HG02938 (cell line): ENCODE measurements at regions not wholly inside any gene's neighbourhood (a gene's known extent, or its start where the extent isn't known, plus 50 kb on each side); places are given as distances from the start of the nearest gene placed in this dataset.
A peak's percentile ranks its signal among the peaks of the same experiment; 100 is the strongest.

Experiments
- ATAC-seq: cut with Tn5 transposase; IDR thresholded peaks from one replicate; pipeline ENCODE4 v1.9.1; 2021; ENCODE audit warnings: mild to moderate bottlenecking, moderate library complexity; ENCODE audit not compliant: unreplicated experiment

GRCh38 chr6:156725712-156726111, 51.5 kb upstream of the ARID1B start:
- ATAC-seq: no peak

GRCh38 chr6:156720691-156721685, 56.2 kb upstream of the ARID1B start:
- peak; percentile 50 for ATAC-seq

- peak; percentile 58 for ATAC-seq
Observed at GRCh38 chr6:156719720-156720563, 57.2 kb upstream of the ARID1B start.

GRCh38 chr6:156719395-156719719, 57.8 kb upstream of the ARID1B start:
- ATAC-seq: peak; percentile 7

GRCh38 chr6:156718647-156719394, 58.4 kb upstream of the ARID1B start:
- ATAC-seq: no peak

GRCh38 chr6:156717542-156717941, 59.6 kb upstream of the ARID1B start:
- no peak for ATAC-seq

GRCh38 chr6:156715839-156716238, 61.3 kb upstream of the ARID1B start:
- no peak for ATAC-seq

GRCh38 chr6:156713548-156713947, 63.6 kb upstream of the ARID1B start:
- no peak for ATAC-seq

GRCh38 chr6:156710479-156710878, 66.7 kb upstream of the ARID1B start:
- ATAC-seq: no peak

GRCh38 chr6:156707818-156708217, 69.4 kb upstream of the ARID1B start:
- no peak for ATAC-seq

GRCh38 chr6:156703719-156704118, 73.5 kb upstream of the ARID1B start:
- no peak for ATAC-seq

GRCh38 chr6:156701966-156702365, 75.2 kb upstream of the ARID1B start:
- no peak for ATAC-seq

- no peak for ATAC-seq
Observed at GRCh38 chr6:156700440-156701057, 76.6 kb upstream of the ARID1B start.

GRCh38 chr6:156699935-156700334, 77.2 kb upstream of the ARID1B start:
- ATAC-seq: no peak

- ATAC-seq: peak; percentile 27
Observed at GRCh38 chr6:156699017-156699421, 78.2 kb upstream of the ARID1B start.

GRCh38 chr6:156698239-156699016, 78.8 kb upstream of the ARID1B start:
- ATAC-seq: peak; percentile 78

GRCh38 chr6:156697225-156697830, 79.8 kb upstream of the ARID1B start:
- ATAC-seq: peak; percentile 32

- no peak for ATAC-seq
Observed at GRCh38 chr6:156695742-156696141, 81.4 kb upstream of the ARID1B start.

GRCh38 chr6:156694679-156695078, 82.5 kb upstream of the ARID1B start:
- ATAC-seq: peak; percentile 13
